OCI-LY1 (cell line): ENCODE measurements at regions not wholly inside any gene's neighbourhood (a gene's known extent, or its start where the extent isn't known, plus 50 kb on each side); places are given as distances from the start of the nearest gene placed in this dataset.

ENCODE experiments used
- EZH2 ChIP-seq: fragments of 200-600 bp; sonication (generic), shearing (Covaris generic); IDR thresholded peaks from 2 replicates; pipeline ENCODE4 v1.8.0; 2017; ENCODE audit warnings: borderline replicate concordance, mixed run types, mild to moderate bottlenecking, antibody characterized with exemption, low read length, moderate library complexity, mixed read lengths
- TF ChIP-seq, protein P1 (sequence below): fragments of 200-600 bp; sonication (generic), shearing (Covaris generic); IDR thresholded peaks from 2 replicates; pipeline ENCODE4 v1.5.1; 2017; ENCODE audit warnings: mild to moderate bottlenecking, antibody characterized with exemption, low read length, moderate library complexity, mixed read lengths

DNA sequence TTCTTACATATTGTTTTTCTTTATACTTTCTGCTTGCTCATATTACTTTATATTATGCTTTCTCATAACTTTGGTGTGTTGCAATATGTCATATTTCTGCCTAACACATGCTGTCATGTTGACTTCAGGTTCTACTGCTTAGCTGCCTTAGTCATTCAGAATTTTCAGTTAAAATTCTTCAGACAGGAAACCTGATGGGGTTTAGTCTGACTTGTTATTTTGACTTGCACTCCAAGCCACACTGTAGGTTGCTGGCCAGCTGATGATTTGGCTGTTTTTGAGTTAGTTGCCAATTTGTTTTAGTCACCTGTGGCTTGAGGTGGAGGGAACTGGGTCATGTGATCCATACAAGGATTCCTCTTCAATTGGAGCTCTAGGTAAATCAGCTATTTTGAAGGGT, 315.4 kb downstream of the MAP2K6 start:
- TF ChIP-seq, protein P1, sequence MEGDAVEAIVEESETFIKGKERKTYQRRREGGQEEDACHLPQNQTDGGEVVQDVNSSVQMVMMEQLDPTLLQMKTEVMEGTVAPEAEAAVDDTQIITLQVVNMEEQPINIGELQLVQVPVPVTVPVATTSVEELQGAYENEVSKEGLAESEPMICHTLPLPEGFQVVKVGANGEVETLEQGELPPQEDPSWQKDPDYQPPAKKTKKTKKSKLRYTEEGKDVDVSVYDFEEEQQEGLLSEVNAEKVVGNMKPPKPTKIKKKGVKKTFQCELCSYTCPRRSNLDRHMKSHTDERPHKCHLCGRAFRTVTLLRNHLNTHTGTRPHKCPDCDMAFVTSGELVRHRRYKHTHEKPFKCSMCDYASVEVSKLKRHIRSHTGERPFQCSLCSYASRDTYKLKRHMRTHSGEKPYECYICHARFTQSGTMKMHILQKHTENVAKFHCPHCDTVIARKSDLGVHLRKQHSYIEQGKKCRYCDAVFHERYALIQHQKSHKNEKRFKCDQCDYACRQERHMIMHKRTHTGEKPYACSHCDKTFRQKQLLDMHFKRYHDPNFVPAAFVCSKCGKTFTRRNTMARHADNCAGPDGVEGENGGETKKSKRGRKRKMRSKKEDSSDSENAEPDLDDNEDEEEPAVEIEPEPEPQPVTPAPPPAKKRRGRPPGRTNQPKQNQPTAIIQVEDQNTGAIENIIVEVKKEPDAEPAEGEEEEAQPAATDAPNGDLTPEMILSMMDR = no peak
- TF ChIP-seq EZH2 = no peak
